GM19455 (cell line): ENCODE measurements at regions not wholly inside any gene's neighbourhood (a gene's known extent, or its start where the extent isn't known, plus 50 kb on each side); places are given as distances from the start of the nearest gene placed in this dataset.
"Not testable (repeated sequence)": the region's sequence is repeated elsewhere in the genome, so short reads cannot be mapped to it uniquely, and the experiment has no call there.

Experiments
- ATAC-seq: cut with Tn5 transposase; IDR thresholded peaks from one replicate; pipeline ENCODE4 v1.9.1; 2021; ENCODE audit not compliant: unreplicated experiment

- no peak for ATAC-seq
Measured at GRCh38 chr10:36564433-36564832, 561.0 kb upstream of the ANKRD30A start.

- no peak for ATAC-seq
Measured at GRCh38 chr10:36559412-36560400, 565.7 kb upstream of the ANKRD30A start.

- ATAC-seq, result no peak
Measured at GRCh38 chr10:36556468-36556867, 568.9 kb upstream of the ANKRD30A start.

GRCh38 chr10:36555036-36555435 lies 570.4 kb upstream of the ANKRD30A start:
- ATAC-seq, result no peak

GRCh38 chr10:36547965-36548364 lies 577.4 kb upstream of the ANKRD30A start:
- ATAC-seq, result no peak

- ATAC-seq, result no peak
Measured at GRCh38 chr10:36542493-36542892, 582.9 kb upstream of the ANKRD30A start.

- no peak for ATAC-seq
Measured at GRCh38 chr10:36540611-36541010, 584.8 kb upstream of the ANKRD30A start.

- no peak for ATAC-seq
Measured at GRCh38 chr10:36538953-36539586, 586.3 kb upstream of the ANKRD30A start.

GRCh38 chr10:36534471-36535002 lies 590.9 kb upstream of the ANKRD30A start:
- peak; percentile 48 for ATAC-seq

- ATAC-seq, result no peak
Measured at GRCh38 chr10:36533861-36534260, 591.5 kb upstream of the ANKRD30A start.

- ATAC-seq, result no peak
Measured at GRCh38 chr10:36533316-36533715, 592.1 kb upstream of the ANKRD30A start.

- ATAC-seq, result no peak
Measured at GRCh38 chr10:36531621-36532020, 593.8 kb upstream of the ANKRD30A start.

GRCh38 chr10:36526033-36526432 lies 599.4 kb upstream of the ANKRD30A start:
- ATAC-seq, result no peak

- ATAC-seq, result not testable (repeated sequence)
Measured at GRCh38 chr10:36524126-36524525, 601.3 kb upstream of the ANKRD30A start.

GRCh38 chr10:36519909-36520308 lies 605.5 kb upstream of the ANKRD30A start:
- ATAC-seq, result no peak

- ATAC-seq, result no peak
Measured at GRCh38 chr10:36516281-36516680, 609.1 kb upstream of the ANKRD30A start.

GRCh38 chr10:36515319-36515718 lies 610.1 kb upstream of the ANKRD30A start:
- ATAC-seq, result no peak

- ATAC-seq, result no peak
Measured at GRCh38 chr10:36507715-36508114, 617.7 kb upstream of the ANKRD30A start.

GRCh38 chr10:36506697-36507496 lies 618.5 kb upstream of the ANKRD30A start:
- ATAC-seq, result no peak

GRCh38 chr10:36506261-36506660 lies 619.1 kb upstream of the ANKRD30A start:
- ATAC-seq, result no peak

- no peak for ATAC-seq
Measured at GRCh38 chr10:36504758-36505157, 620.6 kb upstream of the ANKRD30A start.
